AG10803 (cell line): ENCODE measurements at regions not wholly inside any gene's neighbourhood (a gene's known extent, or its start where the extent isn't known, plus 50 kb on each side); places are given as distances from the start of the nearest gene placed in this dataset.

ENCODE experiments used
- DNase-seq: peaks from one replicate; pipeline ENCODE4 v3.0.0; 2010; ENCODE audit warnings: low read depth
- H3K4me3 ChIP-seq: 2 replicates; pipeline ENCODE4 v1.5.1; 2011; ENCODE audit warnings: mild to moderate bottlenecking, low read length, control low read depth
- CTCF ChIP-seq: conservative IDR thresholded peaks from 2 replicates; pipeline ENCODE4 v1.5.1; 2011; ENCODE audit warnings: mild to moderate bottlenecking, low read length, control low read depth, inconsistent platforms

- TF ChIP-seq CTCF = no peak
- DNase-seq = no peak
- H3K4me3 ChIP-seq = no peak overlapping the region
These were observed 714.4 kb upstream of the TSPY4 start for GRCh38 chrY:8622856-8623255.

GRCh38 chrY:8629636-8630035 lies 707.6 kb upstream of the TSPY4 start:
- no peak for DNase-seq
- no peak for TF ChIP-seq CTCF
- H3K4me3 ChIP-seq = no peak overlapping the region

GRCh38 chrY:8638111-8638510 lies 699.2 kb upstream of the TSPY4 start:
- no peak for DNase-seq
- no peak for TF ChIP-seq CTCF
- no peak overlapping the region for H3K4me3 ChIP-seq

GRCh38 chrY:8644926-8645325 lies 692.3 kb upstream of the TSPY4 start:
- no peak for TF ChIP-seq CTCF
- no peak overlapping the region for H3K4me3 ChIP-seq
- DNase-seq = no peak

- no peak overlapping the region for H3K4me3 ChIP-seq
- DNase-seq = no peak
- no peak for TF ChIP-seq CTCF
These were observed 684.8 kb upstream of the TSPY4 start for GRCh38 chrY:8652445-8652844.

- H3K4me3 ChIP-seq = no peak overlapping the region
- no peak for DNase-seq
- TF ChIP-seq CTCF = no peak
These were observed 682.2 kb upstream of the TSPY4 start for GRCh38 chrY:8655017-8655416.

GRCh38 chrY:8656101-8656500 lies 681.2 kb upstream of the TSPY4 start:
- no peak overlapping the region for H3K4me3 ChIP-seq
- no peak for TF ChIP-seq CTCF
- DNase-seq = no peak
